ENCODE measurements at regions not wholly inside any gene's neighbourhood (a gene's known extent, or its start where the extent isn't known, plus 50 kb on each side); places are given as distances from the start of the nearest gene placed in this dataset.
"Not testable (repeated sequence)": the region's sequence is repeated elsewhere in the genome, so short reads cannot be mapped to it uniquely, and the experiment has no call there.

- no peak for DNase-seq (ENCODE audit: low read depth)
These were observed 473.6 kb upstream of the ZP4 start for GRCh38 chr1:238364214-238364892.

DNA sequence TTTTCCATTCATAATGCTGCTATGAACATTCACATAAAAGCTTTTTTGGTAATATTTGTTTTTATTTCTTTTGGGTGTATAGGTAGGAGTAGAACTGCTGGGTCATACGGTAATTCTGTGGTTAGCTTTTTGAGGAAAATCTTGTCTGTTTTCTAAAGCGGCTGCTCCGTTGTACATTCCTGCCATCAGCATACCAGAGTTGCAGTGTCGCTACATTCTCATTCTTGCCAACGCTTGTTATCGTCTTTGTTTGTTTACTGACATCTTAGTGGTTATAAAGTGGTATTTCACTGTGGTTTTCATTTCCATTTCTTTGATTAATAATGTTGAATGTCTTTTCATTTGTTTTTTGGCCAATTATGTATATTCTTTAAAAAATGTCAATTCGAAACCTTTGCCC lies 469.8 kb upstream of the ZP4 start:
- DNase-seq (ENCODE audit: low read depth) = no peak

GRCh38 chr1:238350471-238350870 lies 459.7 kb upstream of the ZP4 start:
- no peak for DNase-seq (ENCODE audit: low read depth)

DNA sequence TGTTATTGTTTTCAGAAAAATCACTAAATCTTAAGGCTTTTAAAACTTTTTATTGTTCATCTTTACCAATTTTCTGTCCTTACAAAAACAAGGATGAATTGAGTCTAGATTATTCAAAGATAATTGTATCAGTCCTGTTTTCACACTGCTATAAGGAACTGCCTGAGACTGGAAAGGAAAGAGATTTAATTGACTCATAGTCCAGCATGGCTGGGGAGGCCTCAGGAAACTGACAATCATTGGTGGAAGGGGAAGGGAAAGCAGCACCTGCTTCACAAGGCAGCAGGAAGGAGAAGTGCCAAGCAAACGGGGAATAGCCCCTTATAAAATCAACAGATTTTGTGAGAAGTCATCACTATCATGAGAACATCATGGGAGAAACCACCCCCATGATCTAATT lies 455.6 kb upstream of the ZP4 start:
- no peak for DNase-seq (ENCODE audit: low read depth)

DNA sequence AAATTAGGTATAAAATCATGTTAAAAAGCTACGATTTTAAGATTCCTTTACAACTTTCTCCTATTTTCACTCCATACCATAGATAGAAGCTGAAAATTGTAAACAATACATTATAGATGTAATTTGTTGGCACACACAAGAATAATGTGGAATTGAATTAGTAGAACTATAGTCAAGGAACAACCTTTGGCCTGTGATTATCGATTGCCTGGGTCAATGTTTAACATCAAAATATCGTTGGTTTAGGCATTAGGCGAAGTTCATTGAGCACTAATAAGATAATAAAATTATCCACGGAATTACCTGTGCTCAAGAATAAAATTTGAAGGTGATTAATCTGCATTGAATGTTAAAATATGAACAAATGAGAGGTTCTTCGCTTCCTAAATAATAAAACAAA lies 455.1 kb upstream of the ZP4 start:
- no peak for DNase-seq (ENCODE audit: low read depth)

GRCh38 chr1:238343852-238344251 lies 453.1 kb upstream of the ZP4 start:
- no peak for DNase-seq (ENCODE audit: low read depth)

DNA sequence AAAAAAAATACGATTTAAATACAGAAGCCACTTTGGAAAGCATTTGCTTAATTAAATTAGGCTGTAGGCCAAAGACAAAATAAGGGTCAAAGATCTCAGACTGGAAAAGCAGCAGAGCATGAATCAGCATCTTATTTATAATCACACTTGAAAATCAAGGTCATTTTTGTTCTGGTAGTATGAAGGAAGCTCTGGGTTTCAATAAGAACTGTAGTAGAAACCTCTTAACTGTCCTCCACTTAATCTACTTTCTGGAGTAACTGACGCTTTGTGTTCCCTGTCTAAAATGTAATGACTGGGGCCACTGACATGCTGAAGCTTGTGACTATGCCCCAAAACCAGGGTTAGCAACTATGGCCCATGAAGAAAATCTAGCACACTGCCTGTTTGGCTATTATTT lies 450.7 kb upstream of the ZP4 start:
- no peak for DNase-seq (ENCODE audit: low read depth)

DNA sequence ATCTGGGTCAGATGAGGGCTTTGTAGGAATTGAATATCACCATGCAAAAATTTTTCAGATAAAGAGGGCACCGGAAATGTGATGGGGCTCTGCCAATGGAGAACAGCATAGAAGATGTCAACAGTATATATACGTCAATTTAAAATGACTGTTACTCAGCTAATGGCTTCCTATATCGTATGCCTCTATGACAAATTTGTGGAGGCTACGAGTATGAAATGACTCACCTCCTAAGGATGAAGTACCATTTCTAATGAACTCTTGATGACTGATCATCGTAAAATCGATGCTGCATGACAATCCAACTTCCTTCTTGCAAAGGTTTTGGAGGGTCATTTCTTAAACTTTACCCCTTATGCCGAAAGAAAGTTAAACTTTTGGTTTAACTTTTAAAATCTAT lies 450.3 kb upstream of the ZP4 start:
- DNase-seq (ENCODE audit: low read depth) = no peak

- no peak for DNase-seq (ENCODE audit: low read depth)
These were observed 445.8 kb upstream of the ZP4 start for GRCh38 chr1:238336531-238336930.

DNA sequence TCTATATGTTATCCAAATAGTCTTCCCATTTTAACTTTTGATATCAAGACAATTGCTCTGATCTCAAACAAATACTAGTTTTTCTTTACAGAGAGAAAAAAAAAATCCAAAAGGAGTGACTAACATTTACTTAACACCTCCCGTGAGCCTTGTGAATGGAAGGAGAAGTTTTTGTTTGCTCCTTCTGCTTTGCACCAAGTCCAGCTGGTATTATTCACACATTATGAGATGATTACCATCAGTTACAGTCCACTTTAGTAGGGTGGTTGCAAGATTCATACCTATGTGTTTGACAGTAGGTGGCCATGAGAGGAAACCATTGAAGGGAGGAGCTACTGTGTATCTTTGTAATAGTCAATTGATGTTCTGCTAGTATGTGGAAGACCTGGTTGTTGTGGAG lies 443.4 kb upstream of the ZP4 start:
- no peak for DNase-seq (ENCODE audit: low read depth)

GRCh38 chr1:238331557-238331956 lies 440.8 kb upstream of the ZP4 start:
- DNase-seq (ENCODE audit: low read depth) = no peak

DNA sequence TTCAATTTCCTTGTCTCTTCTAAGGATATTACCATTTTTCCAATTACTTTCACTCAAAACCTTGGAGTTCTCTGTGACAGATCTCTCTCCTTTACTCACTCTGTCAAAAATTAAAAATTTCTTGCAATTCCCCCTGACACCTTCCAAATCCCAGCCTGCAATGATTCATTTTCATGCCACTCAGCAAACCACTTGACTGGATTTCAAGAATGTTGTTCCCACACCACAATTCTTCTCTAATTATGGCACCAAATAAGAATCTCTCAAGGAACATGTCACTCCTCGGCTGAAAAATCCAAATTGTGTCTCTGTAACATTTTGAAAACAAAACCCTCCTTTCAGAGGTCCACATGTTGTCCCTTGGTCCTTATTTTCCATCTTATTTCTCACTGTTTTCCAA lies 438.9 kb upstream of the ZP4 start:
- peak; percentile 2 for DNase-seq (ENCODE audit: low read depth)

DNA sequence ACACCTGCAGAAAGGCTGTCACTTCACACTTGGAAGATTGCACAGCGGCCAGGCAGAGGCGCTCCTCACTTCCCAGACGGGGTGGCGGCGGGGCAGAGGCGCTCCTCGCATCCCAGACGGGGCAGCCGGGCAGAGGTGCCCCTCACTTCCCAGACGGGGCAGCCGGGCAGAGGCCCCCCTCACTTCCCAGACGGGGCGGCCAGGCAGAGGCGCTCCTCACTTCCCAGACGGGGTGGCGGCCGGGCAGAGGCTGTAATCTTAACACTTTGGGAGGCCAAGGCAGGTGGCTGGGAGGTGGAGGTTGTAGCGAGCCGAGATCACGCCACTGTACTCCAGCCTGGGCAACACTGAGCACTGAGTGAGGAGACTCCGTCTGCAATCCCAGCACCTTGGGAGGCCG lies 436.3 kb upstream of the ZP4 start:
- not testable (repeated sequence) for DNase-seq (ENCODE audit: low read depth)

GRCh38 chr1:238326479-238326878 lies 435.8 kb upstream of the ZP4 start:
- DNase-seq (ENCODE audit: low read depth) = not testable (repeated sequence)

DNA sequence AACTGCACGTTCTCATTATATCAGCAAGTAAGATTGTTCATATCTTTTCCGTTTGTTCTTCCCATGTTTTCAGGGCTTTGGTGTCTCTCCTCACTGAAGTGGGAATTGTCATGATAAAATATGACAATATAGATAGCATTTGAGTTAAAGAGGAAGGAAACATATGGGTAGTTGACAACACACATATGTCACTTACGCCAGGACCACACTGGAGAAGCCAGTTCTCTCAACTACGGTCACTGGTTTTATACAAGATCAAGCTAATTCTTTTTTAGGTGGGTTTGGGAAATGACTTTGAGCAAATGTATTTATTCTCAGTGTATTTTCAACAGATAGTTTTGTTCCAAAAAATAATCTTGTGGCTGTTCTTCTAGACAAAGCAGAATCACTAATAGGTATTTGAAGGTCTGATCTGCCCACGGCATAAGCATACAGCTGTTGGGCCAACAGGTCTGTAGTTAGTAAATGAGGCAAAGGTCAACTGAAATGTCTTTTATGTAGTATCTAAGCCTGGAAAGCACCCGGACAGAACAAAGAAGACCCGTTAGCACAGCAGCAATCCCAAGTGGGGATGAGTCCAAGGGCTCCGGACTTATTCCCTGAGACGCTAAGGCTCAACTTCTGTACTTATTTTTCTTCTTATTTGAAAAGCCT lies 433.6 kb upstream of the ZP4 start:
- DNase-seq (ENCODE audit: low read depth) = no peak

GRCh38 chr1:238323490-238323889 lies 432.8 kb upstream of the ZP4 start:
- DNase-seq (ENCODE audit: low read depth) = no peak

DNA sequence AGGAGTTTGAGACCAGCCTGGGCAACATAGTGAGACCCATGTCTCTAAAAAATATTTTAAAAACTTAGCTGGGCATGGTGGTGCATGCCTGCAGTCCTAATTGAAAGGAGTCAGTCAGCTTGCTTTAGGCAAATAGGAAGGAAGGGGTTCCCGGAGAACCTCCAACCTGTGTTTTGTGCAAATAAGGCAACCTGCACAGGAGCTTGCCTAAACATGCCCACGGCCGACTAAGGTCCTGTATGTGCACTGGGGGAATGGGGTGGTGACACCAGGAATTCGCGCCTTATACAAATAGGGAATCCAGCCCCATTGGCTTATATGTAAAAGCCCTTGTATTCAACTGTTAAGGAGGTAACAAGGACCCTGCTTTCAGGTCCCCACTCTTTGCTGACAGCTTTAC lies 429.2 kb upstream of the ZP4 start:
- no peak for DNase-seq (ENCODE audit: low read depth)

- DNase-seq (ENCODE audit: low read depth) = no peak
These were observed 427.8 kb upstream of the ZP4 start for GRCh38 chr1:238318294-238319110.

DNA sequence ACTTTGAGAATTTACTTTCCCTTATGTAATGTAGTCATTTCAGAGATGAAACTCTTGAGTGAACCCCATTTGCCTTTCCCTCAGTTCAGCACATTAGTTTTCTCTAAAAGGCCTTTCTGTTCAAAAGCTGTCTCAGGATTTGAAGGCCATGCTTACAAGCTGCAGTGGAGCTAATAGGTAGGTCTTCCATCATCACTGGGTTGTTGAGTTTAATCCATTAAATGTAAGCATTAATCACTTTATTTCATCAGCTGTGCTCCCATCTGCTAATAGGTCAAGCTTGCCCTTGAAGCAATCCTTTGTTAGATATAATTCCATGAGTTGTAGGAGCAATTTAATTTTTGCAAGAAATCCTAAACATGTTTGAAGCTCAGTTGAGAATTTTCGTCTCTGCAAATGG lies 422.2 kb upstream of the ZP4 start:
- no peak for DNase-seq (ENCODE audit: low read depth)

- DNase-seq (ENCODE audit: low read depth) = no peak
These were observed 415.7 kb upstream of the ZP4 start for GRCh38 chr1:238306411-238306810.

DNA sequence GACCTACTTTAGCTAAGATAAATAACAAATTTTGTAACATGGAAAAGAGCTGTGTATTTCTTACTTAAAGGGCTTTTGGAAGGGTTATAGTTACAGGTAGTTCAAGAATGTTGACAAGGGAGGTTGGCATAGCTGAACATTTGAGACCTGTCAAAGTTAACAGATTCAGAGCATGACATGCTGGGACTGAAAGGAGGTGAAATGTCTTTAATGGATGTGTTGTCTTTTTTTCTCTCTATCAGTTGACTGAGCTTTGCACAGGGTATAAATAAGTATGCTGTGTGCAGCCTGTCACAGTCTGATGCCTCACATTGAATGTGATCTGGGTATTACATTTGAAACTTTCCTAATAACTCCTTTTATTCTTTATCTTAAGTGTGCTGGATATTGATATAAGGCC lies 411.9 kb upstream of the ZP4 start:
- no peak for DNase-seq (ENCODE audit: low read depth)

- no peak for DNase-seq (ENCODE audit: low read depth)
These were observed 405.6 kb upstream of the ZP4 start for GRCh38 chr1:238296371-238296770.

DNA sequence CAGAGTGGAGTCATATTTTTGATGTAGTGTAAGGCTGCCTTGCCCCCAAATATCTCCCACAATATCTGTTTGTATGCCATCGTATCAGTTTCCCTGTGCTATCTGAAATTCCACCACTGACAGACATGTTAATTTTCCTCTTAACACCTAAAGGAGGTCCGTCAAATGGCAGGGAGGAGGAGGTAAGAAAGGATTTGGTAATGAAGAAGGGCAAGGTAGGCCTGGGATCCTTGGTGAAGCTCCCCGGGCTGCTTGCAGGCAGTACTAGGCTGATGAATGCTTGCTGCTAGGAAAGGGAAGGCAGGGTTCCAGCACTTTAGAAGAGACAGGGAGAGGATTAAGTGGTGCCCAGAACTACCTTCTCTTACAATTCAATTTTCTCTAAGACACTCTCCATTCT lies 402.4 kb upstream of the ZP4 start:
- DNase-seq (ENCODE audit: low read depth) = no peak

Measured in iris pigment epithelial cell (primary cell).